Heart left ventricle (tissue), 16 donors: ENCODE measurements at regions not wholly inside any gene's neighbourhood (a gene's known extent, or its start where the extent isn't known, plus 50 kb on each side); places are given as distances from the start of the nearest gene placed in this dataset.
A peak's percentile ranks its signal among the peaks of the same experiment; 100 is the strongest.

Experiments
- ATAC-seq, 4 donors: fragments of 200-7000 bp; cut with Tn5 transposase; one replicate each; pipeline ENCODE4 v1.9.1; 2020 to 2022; ENCODE audit warnings: moderate library complexity in 4 of 4, mild to moderate bottlenecking in 3 of 4, moderate number of reproducible peaks in 1 of 4
- DNase-seq, 5 donors: peaks; one replicate each; pipeline ENCODE4 v3.0.0-alpha.2; 2020
- H3K27ac ChIP-seq, 12 donors: fragments of 200-600 bp; sonication (generic) in 4 of 12; one replicate each; pipeline versions ENCODE4 v1.5.0 to v1.8.0; 2016 to 2022; ENCODE audit warnings: mild to moderate bottlenecking in 2 of 12
- H3K27me3 ChIP-seq, 9 donors: fragments of 200-600 bp; sonication (generic) in 2 of 9; one replicate each; pipeline versions ENCODE4 v1.5.1 to v1.8.0; 2016 to 2022; ENCODE audit warnings: mild to moderate bottlenecking in 3 of 9
- H3K36me3 ChIP-seq, 9 donors: fragments of 200-600 bp; sonication (generic) in 2 of 9; one replicate each; pipeline versions ENCODE4 v1.5.0 to v1.8.0; 2018 to 2022; ENCODE audit warnings: mild to moderate bottlenecking in 2 of 9
- H3K4me1 ChIP-seq, 12 donors: fragments of 200-600 bp; sonication (generic) in 4 of 12; one replicate each; pipeline versions ENCODE4 v1.5.0 to v1.8.0; 2016 to 2022; ENCODE audit warnings: mild to moderate bottlenecking in 3 of 12
- H3K4me3 ChIP-seq, 12 donors: fragments of 200-600 bp; sonication (generic) in 4 of 12; one replicate each; pipeline versions ENCODE4 v1.5.0 to v1.8.0; 2017 to 2022; ENCODE audit warnings: mild to moderate bottlenecking in 9 of 12, moderate library complexity in 4 of 12
- H3K9me3 ChIP-seq, 12 donors: fragments of 200-600 bp; sonication (generic) in 4 of 12; one replicate each; pipeline versions ENCODE4 v1.5.0 to v1.8.0; 2016 to 2022; ENCODE audit warnings: mild to moderate bottlenecking in 1 of 12
- POLR2A ChIP-seq, 2 donors: fragments of 450-650 bp; IDR thresholded peaks; one replicate each; pipeline ENCODE4 v1.6.1; 2017; ENCODE audit warnings: antibody characterized with exemption in 2 of 2, mild to moderate bottlenecking in 2 of 2, moderate library complexity in 2 of 2
- WGBS, 4 donors: extraction: QIAGEN DNeasy Blood & Tissue Kit in 2 of 4; methylation state at CpG; one replicate each; pipeline versions ENCODE4 v1.1.5 to v1.1.7; 2013 to 2018; 5-methylcytosine and 5-hydroxymethylcytosine counted together
- intact Hi-C, 10 donors: fragments of 100-400 bp; cut with DNase I; formaldehyde crosslinking; loops; one replicate each; pipeline versions ENCODE4 v1.11.1 to v1.14.2; 2022
- TF ChIP-seq, protein P1 (sequence below), 12 donors: fragments of 200-600 bp; sonication (generic) in 4 of 12; IDR thresholded peaks; one replicate each; pipeline versions ENCODE4 v1.5.0 to v1.8.0; 2018 to 2022; ENCODE audit warnings: antibody characterized with exemption in 12 of 12, mild to moderate bottlenecking in 5 of 12
- donor health status: ischemic (EF 13 %, LVEDD 7.1; RV severe dilation, severe dysfunction).
- donor health status: healthy with polysubstance abuse.
- donor health status: DM: no; HTN: yes; CAD: no.
- donor health status: DM: no; HTN: no; CAD: no.
- donor health status: ischemic (EF 25% LVEDD 6.9; RV normal size, moderate dysfunction).
- donor health status: ischemic (EF 25% LVEDD 5.7; RV mildly dilated, moderate dysfunction).
- donor health status: healthy.
- donor health status: DM: yes; HTN: yes; CAD: no.
- donor health status: ischemic (EF 35%, LVEDD 5.7; RV mildly dilated, moderate dysfunction).
- donor health status: nonischemic (EF 11% LVEDD 7.7; RV severe dilation, severe dysfunction).
- donor health status: DM: yes; HTN: yes; CAD: no.
- donor health status: PGD.
- donor health status: ischemic (EF 29% LVEDD 5.4; RV normal size, mild dysfunction).
- donor health status: nonischemic (EF 23%, LVEDD 6.1; RV moderate dilation, normal function).

DNA sequence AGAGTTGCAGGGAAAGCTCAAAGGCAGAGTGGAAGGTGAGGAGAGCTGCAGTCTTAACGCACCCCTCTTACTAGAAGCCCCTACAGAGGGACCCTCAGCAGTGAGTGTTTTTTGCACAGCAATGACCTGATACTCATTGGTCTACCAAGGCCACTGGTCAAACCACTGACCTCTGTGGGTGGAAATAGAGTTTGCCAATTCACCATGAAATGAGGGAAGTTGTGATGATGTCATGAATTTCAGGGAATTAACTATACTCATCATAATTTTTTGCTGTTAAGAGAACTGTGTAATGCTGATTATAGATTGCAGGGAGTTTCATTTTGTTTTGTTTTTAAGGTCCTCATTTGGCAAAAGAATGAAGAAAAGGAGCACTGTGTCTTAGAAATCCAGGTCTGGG, 101.7 kb upstream of the SMAD3 start:
- no peak for DNase-seq
- WGBS, 4 donors, result 89 to 100% (median 99%) methylated on average over 1 of the region's 1 CpG
- Histone ChIP-seq H3K4me3 (no peak overlapping the region), H3K9me3 (no peaks in the 10 kb centered on the region), H3K27me3 (peaks cover 0 to 6% (median 0%) of the 10 kb centered on the region in 9 donors), H3K27ac (no peak overlapping the region), H3K36me3 (no peaks in the 10 kb centered on the region), H3K4me1 (peaks cover 0 to 5% (median 0%) of the 10 kb centered on the region in 12 donors)
- peak in 1 of 4 donors; percentile 34 for ATAC-seq
- TF ChIP-seq, protein P1, sequence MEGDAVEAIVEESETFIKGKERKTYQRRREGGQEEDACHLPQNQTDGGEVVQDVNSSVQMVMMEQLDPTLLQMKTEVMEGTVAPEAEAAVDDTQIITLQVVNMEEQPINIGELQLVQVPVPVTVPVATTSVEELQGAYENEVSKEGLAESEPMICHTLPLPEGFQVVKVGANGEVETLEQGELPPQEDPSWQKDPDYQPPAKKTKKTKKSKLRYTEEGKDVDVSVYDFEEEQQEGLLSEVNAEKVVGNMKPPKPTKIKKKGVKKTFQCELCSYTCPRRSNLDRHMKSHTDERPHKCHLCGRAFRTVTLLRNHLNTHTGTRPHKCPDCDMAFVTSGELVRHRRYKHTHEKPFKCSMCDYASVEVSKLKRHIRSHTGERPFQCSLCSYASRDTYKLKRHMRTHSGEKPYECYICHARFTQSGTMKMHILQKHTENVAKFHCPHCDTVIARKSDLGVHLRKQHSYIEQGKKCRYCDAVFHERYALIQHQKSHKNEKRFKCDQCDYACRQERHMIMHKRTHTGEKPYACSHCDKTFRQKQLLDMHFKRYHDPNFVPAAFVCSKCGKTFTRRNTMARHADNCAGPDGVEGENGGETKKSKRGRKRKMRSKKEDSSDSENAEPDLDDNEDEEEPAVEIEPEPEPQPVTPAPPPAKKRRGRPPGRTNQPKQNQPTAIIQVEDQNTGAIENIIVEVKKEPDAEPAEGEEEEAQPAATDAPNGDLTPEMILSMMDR (IDR thresholded peaks at IDR 0.05), result no peak
- TF ChIP-seq POLR2A (IDR thresholded peaks at IDR 0.05), result no peak
- intact Hi-C loops, result no loop called here

DNA sequence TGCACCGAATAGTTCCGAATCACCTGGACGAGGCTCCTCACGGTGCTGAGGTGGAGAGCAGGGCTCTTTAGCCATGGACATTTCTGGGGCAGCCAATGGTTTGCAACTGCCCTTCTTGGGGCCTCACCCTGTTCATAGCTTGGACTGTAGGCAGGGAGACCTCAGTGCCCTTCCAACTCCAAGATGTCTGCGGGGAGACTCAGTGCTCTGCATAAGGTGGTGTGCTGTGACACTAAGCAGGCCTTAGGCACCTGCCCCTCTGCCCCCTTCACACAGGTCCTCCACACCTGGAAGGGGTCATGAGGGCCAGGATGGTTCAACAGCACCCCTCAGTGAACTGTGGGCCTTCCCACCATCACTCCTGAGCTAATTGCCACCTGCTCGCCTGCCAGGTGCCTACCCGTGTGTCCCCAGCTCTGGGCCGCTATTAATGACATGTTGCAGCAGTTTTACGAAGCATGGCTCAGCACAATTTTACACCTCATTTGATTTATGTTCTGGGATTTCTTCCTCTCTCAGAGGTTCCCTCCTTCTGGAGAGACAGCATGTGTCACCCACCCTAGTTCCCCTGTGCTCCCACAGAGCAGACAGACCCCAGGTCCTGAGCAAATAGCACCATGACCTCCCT, 101.2 kb upstream of the SMAD3 start:
- Histone ChIP-seq H3K4me1 (peaks cover 0 to 5% (median 0%) of the 10 kb centered on the region in 12 donors), H3K4me3 (no peak overlapping the region), H3K27ac (no peak overlapping the region), H3K9me3 (no peaks in the 10 kb centered on the region), H3K27me3 (peaks cover 0 to 6% (median 0%) of the 10 kb centered on the region in 9 donors), H3K36me3 (no peaks in the 10 kb centered on the region)
- no peak for DNase-seq
- TF ChIP-seq, protein P1 (IDR thresholded peaks at IDR 0.05), result no peak
- no peak for TF ChIP-seq POLR2A (IDR thresholded peaks at IDR 0.05)
- WGBS, 4 donors, result 96 to 99% (median 97%) methylated on average over 9 of the region's 9 CpGs
- intact Hi-C loops, result no loop called here
- ATAC-seq, result no peak

DNA sequence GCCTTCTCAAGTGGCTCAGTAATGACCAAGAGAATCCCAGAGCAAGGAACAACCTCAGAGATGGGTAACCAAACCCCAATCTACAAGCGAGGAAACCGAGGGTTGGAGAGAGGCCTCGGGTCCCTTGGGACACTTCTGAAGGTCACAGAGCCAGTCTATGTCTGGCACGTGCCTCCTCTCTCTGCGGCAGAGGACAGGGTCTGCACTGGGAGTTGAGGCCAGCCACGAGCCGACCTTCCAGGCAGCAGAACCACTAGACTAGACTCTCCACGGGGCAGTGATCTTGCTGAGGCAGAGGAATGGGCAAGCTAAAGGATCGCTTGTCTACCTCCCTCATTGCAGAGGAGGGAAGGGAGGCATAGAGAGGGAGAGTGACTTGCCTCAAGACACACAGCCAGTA, 100.6 kb upstream of the SMAD3 start:
- 92 to 94% (median 93%) methylated on average over 9 of the region's 9 CpGs for WGBS, 4 donors
- intact Hi-C loops, result no loop called here
- TF ChIP-seq, protein P1 (IDR thresholded peaks at IDR 0.05), result no peak
- no peak for TF ChIP-seq POLR2A (IDR thresholded peaks at IDR 0.05)
- no peak for DNase-seq
- Histone ChIP-seq H3K27ac (no peak overlapping the region), H3K4me3 (no peak overlapping the region), H3K9me3 (no peaks in the 10 kb centered on the region), H3K36me3 (no peaks in the 10 kb centered on the region), H3K4me1 (peaks cover 0 to 5% (median 0%) of the 10 kb centered on the region in 12 donors), H3K27me3 (peaks cover 0 to 6% (median 0%) of the 10 kb centered on the region in 9 donors)
- no peak for ATAC-seq

DNA sequence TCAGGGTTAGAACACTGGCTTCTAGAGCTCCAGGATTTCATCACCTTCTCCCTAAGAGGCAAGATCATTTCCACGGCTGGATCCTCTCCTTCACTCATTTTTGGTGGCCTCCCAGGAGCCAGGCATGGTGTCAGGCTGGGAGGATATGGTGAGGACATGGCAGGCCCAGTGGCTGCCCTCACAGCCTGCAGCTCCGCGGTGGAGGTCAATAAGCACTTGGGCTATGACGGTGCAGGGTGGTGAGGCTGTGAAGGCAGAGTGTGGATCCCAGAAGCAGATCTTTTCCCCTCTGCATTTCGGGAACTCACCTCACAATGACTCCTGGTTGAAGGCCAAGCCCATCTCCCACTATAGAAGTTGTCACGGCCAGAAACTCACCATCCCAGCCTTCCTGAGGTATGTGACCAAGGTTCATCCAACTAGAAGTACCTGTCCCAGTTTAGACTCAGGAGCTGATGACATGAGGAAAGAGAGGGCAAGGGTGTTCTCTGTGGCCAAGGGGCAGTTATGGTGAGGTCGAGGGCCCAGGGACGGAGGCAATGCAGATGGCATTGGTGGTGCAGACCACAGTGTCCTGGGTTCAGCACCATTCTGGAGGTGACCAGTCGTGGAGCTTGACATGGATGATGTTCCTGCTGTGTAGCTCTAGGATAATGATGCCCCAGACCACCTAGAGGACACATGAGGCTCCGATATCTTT, 100.1 kb upstream of the SMAD3 start:
- WGBS, 4 donors, result 91 to 96% (median 95%) methylated on average over 10 of the region's 10 CpGs
- H3K4me3 ChIP-seq, result no peak overlapping the region
- no peak for ATAC-seq
- no peak for DNase-seq
- intact Hi-C loops, result no loop called here
- no peaks in the 10 kb centered on the region for H3K36me3 ChIP-seq
- TF ChIP-seq, protein P1 (IDR thresholded peaks at IDR 0.05), result no peak
- TF ChIP-seq POLR2A (IDR thresholded peaks at IDR 0.05), result no peak
- H3K27me3 ChIP-seq, result peaks cover 0 to 6% (median 0%) of the 10 kb centered on the region in 9 donors
- H3K4me1 ChIP-seq, result peaks cover 0 to 5% (median 0%) of the 10 kb centered on the region in 12 donors
- H3K9me3 ChIP-seq, result no peaks in the 10 kb centered on the region
- H3K27ac ChIP-seq, result no peak overlapping the region
